Upper lobe of left lung (tissue), 4 donors: ENCODE measurements at regions not wholly inside any gene's neighbourhood (a gene's known extent, or its start where the extent isn't known, plus 50 kb on each side); places are given as distances from the start of the nearest gene placed in this dataset.

ENCODE experiments used
- CTCF ChIP-seq, 6 experiments: fragments of 450-650 bp in 4 of 6; fragments of 200-600 bp in 2 of 6; sonication (generic) in 2 of 6; IDR thresholded peaks; one replicate each; pipeline ENCODE4 v1.5.1; 2016 to 2019; ENCODE audit warnings: antibody characterized with exemption in 6 of 6
- EP300 ChIP-seq, 4 donors: sonication (generic); formaldehyde crosslinking; IDR thresholded peaks; one replicate each; pipeline ENCODE4 v1.5.1; 2017; ENCODE audit warnings: antibody characterized with exemption in 4 of 4, control low read depth in 2 of 4
- POLR2A ChIP-seq, 4 donors: fragments of 450-650 bp; IDR thresholded peaks; one replicate each; pipeline ENCODE4 v1.5.1; 2016 to 2017; ENCODE audit warnings: antibody characterized with exemption in 4 of 4, mild to moderate bottlenecking in 2 of 4
- POLR2AphosphoS5 ChIP-seq, 2 donors: sonication (generic); formaldehyde crosslinking; IDR thresholded peaks; one replicate each; pipeline ENCODE4 v1.5.1; 2017; ENCODE audit warnings: antibody characterized with exemption in 2 of 2

GRCh38 chr9:135283671-135284070 is 195.9 kb upstream of the PPP1R26 start:
- TF ChIP-seq POLR2A (IDR thresholded peaks at IDR 0.05): no peak
- no peak for TF ChIP-seq EP300 (IDR thresholded peaks at IDR 0.05)
- no peak for TF ChIP-seq CTCF (IDR thresholded peaks at IDR 0.05)
- TF ChIP-seq POLR2AphosphoS5 (IDR thresholded peaks at IDR 0.05): no peak
